Activated gamma-delta T cell (primary cell): ENCODE measurements at regions not wholly inside any gene's neighbourhood (a gene's known extent, or its start where the extent isn't known, plus 50 kb on each side); places are given as distances from the start of the nearest gene placed in this dataset.
A peak's percentile ranks its signal among the peaks of the same experiment; 100 is the strongest.
"Not testable (repeated sequence)": the region's sequence is repeated elsewhere in the genome, so short reads cannot be mapped to it uniquely, and the experiment has no call there.

Source experiments
- DNase-seq: peaks from one replicate; lab custom pipeline; 2025; lab: John Stamatoyannopoulos, UW

DNA sequence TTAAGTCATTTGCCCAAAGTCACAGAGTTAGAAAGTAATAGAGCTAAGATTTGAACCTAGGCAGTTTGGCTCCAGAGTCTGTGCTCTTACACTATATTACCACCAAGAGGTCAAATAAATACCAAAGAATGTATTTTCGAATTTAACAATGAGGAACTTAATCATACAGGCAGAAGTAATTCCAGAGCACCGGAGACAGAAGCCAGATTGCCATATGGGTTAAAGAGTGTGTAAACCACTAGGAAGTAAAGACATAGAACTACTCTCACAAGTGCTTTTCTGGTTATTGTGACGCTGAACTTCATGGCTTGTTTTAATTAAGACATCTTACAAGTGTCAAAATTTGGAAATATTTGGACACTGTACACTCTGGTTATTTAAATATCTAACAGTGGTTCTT lies 114.5 kb upstream of the NBPF19 start:
- DNase-seq = not testable (repeated sequence)

DNA sequence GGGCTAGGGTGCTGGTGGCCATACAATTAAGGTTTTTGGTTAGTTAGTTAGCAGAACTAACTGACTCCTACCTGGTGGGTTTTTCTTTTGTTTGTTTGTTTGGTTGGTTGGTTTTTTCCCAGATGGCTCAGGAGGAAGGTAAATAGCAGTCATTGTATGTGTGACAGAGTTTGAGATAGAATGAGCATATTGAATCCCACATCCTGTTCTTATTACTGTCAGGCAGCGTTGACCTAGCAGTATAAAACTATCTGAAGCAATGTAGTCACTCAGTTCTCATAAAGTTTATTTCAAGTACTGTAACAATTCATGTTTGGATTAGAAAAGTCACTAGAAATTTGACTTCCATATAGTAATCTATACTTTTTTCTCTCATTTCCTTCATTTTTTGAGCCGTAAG lies 113.5 kb upstream of the NBPF19 start:
- DNase-seq = not testable (repeated sequence)

DNA sequence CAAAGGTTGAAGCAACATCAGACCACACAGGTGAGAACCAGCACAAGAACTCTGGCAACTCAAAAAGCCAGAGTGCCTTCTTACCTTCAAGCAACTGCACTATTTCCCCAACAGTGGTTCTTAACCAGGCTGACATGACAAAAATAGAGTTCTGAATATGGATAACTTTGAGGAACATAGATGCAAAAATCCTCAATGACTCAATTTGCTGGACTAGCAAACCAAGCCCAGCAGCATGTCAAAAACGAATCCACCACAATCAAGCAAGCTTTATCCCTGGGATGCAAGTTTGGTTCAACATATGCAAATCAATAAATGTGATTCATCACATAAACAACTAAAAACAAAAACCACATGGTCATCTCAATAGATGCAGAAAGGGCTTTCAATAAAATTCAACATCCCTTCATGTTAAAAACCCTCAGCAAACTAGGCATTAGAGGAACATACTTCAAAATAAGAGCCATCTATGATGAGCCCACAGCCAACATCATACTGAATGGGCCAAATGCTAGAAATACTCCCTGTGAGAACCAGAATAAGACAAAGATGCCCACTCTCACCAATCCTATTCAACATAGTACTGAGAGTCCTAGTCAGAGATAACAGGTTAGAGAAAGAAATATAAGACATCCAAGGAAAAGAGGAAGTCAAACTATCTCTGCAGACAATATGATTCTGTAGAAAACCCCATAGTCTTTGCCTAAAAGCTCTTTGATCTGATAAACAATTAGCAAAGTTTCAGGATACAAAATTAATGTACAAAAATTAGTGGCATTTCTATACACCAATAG lies 110.5 kb upstream of the NBPF19 start:
- DNase-seq = not testable (repeated sequence)

DNA sequence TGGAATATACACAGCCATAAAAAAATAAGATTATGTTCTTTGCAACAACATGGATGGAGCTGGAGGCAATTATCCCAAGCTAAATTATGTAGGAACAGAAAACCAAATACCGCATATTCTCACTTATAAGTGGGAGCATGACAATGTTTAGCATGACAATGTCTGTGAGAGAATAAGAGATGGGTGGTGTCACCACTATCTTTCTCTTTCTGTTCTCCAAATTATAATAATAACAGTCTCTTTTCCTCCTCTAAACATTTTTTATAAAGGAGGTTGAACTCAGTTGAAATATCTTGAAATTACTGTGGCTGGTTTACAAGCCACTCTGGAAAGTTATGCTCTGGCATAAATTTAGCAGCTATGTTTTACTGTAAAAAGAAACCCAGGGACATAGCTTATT lies 108.4 kb upstream of the NBPF19 start:
- not testable (repeated sequence) for DNase-seq

DNA sequence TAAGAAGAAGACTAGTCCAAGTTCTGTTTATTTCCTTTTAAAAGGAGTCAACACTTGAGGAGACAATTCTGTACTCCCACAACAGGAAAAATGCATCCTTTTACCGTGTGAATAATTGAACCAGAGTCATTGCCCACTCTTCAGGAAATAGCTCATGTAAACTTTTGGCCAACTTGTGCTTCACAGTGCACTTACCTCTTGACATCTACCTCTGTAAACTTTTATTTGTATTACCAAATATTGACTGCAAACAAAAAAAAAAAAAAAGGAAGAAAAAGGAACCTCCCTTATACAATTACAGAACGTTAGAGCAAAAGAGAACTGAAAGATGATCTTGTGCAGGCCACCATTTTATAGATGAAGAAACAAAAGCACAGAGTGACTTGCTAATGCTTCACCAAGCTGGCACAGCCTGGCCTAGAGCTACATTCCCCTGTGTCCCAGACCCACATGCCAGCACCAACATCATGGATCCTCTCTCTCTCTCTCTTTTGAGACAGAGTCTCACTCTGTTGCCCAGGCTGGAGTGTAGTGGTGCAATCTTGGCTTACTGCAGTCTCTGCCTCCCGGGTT lies 107.3 kb upstream of the NBPF19 start:
- DNase-seq = not testable (repeated sequence)

DNA sequence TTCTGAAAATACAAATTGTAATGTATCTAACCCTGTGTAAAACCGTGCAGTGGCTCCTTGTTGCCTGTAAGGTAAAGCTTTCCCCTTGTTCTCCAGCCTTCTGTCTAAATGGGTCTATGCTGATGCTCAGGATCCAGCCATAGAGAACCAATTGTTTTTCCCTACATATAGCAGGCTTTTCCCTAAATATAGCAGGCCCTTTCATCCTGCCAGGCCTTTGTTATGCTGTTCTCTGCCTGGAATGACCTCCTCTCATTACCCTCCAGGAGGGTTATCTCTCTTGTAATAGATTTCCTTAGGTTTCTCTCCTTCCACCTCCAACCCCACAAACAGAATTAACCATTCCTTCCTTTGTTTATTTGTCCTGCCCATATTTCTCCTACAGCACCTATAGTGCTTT lies 106.5 kb upstream of the NBPF19 start:
- DNase-seq = not testable (repeated sequence)

DNA sequence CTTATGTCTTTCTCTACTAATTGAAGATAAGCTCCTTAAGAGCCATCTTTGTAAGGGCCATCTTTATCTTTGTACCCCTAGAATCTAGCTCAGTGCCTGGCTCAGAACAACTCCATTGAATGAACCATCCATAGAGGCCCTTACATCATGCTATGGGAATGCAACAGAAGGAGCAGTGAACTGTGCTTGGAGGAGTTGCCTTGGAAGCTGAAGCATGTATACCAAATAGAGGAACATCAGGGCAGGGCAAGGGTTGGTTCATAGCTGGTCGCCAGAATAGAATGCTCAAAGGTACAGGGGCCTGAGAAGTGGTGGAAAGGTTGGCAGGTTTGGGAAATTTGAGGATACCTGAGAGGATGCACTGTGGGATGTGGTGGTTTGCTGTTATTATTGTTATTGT lies 105.8 kb upstream of the NBPF19 start:
- not testable (repeated sequence) for DNase-seq

DNA sequence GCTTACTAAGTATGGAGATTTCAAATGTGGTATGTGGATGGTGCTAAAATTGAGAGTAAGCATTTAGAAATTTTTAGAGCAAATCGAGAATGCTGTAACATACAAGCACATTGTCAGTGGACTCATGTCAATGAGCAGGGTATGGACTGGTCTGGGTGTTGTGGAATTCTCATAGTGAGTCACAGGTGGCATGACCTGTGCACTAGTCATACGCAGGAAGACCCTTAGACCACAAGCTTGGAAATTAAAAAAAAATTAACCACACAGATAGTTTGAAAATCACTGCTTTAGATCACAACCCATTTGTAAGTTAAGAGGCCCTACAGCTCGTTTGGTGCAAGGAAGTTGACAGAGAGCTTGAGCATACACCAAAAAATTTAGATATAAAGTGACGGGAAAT lies 102.9 kb upstream of the NBPF19 start:
- not testable (repeated sequence) for DNase-seq

DNA sequence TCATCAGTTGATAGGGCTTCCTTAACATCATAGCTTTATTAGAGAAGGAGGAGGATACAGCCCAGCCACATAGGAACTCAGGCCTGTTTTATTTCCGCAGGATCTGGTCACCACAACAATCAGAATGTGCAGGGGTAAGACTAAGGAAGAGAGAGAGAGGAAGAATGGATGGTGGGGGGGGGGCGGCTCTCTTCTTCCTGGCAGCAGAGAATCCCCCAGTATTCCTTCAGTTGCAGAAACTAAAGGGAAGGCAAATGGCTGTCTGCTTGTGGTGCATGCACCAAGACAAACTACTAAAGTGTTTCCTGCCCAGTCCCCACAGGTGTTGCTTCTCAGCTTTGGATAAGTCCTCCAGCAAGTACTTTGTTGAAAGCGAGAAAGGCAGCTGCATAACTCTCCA lies 96.4 kb upstream of the NBPF19 start:
- not testable (repeated sequence) for DNase-seq

DNA sequence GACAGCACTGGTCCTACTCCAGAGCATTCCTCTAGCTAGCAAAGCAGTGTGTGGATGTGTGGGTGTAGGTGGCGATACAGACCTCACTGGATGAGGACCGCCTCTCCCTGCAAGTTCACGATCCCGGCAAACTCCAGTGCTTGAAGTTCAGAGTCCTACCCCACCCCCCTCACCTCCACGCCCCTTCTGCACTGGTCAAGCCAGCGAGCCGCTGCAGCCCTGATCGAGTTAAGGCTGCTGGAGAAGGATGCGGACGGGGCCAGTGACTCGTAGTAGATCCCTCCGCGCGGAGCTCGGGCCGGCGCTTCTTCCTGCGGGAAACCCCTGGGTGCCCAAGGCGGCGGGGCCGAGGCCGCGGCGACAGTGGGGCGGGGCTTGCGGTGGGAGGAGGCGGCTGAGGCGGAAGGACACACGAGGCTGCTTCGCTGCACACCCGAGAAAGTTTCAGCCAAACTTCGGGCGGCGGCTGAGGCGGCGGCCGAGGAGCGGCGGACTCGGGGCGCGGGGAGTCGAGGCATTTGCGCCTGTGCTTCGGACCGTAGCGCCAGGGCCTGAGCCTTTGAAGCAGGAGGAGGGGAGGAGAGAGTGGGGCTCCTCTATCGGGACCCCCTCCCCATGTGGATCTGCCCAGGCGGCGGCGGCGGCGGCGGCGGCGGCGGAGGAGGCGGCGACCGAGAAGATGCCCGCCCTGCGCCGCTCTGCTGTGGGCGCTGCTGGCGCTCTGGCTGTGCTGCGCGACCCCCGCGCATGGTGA lies 84.5 kb upstream of the NBPF19 start:
- peak; percentile 25 for DNase-seq

DNA sequence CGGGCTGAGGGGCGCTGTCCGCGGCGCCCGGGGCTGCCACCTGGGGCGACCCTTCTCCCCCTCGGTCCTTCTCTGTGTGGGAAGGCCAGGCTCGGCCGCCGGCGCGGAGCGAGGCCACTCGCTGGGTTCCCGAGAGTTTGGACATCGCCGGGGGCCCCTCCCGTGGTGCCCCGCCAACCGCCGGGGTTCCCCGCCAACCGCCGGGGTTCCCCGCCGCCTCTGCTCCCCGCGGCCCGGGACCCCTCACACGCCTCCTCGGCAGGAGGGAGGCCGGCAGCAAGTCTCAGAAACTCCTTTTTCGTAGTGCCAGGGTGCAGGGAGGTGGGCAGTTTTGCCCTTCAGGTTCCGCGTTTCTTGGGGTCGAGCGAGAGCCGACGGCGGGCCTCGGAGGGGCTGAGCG lies 83.9 kb upstream of the NBPF19 start:
- DNase-seq = not testable (repeated sequence)

DNA sequence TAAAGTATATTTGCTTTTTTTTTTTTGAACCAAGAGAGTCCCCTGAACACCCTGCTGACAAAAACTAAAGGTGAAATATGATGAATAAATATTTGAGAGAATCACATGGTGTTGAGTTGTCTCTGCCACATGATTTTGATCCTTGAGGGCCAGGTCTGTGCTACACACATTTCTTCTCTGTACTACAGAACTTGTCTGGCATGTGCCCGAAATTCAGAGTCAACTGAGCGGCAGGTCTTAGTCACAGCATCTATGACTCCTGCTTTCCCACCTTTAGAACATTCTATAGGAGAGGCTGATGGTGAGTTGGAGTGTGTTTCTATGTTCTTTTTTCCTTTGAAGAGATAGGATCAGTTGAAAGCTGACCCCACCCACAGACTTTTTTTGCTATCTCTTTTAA lies 79.0 kb upstream of the NBPF19 start:
- DNase-seq = not testable (repeated sequence)

DNA sequence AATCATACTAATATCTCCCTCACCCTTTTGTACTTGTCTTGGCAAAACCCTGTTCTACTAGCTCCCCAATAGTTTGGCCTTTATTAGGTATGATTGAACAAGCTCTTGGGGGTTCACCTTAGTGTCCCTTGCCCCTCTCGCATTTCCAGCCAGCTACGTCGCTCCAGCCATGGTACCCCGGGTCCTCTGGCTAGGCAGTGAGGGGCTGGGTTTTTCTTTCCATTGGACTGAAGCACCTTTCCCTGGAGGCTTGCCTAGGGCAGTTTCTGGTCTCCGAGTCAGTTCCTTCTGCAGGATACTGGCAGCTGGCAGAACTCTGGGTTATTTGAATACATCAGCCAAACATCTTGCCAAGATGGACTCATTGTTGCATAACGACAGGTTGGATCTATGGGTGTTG lies 76.3 kb upstream of the NBPF19 start:
- not testable (repeated sequence) for DNase-seq

DNA sequence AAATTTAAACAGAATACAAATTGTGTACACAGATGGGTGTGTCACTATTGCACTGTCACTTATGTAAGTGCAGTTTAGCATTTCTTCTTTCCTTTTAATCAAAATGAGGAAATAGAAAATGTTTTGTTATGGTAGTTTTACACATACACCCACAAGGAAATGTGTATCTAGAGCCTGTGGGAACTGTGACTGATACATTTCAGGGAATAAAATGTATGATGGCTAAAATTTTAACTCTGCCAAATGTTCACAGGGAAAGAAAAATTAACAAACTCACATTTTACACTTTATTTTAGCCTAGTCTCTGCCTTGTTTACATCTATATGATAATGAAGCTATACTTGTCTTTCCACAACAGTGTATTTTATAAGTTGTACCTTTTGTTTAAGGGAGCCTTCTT lies 66.4 kb upstream of the NBPF19 start:
- DNase-seq = not testable (repeated sequence)

DNA sequence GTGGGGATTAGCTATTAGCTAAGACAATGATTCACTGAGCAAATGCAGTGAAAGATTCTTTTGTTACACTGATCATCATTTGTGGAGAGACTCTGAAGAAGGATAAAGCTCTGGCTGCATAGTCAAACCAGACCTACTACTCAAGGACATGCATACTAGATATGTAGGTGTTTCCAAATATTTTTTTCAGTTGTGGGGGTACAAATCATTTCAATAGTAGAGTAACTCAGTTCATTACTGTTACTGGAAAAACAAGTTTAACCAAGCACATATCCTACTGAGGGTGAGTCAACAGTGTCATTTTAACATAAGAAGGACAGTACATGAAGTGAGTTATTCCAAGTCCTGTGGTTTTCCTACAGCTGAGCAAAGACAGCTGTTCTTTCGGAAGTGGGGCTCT lies 59.5 kb upstream of the NBPF19 start:
- DNase-seq = not testable (repeated sequence)

DNA sequence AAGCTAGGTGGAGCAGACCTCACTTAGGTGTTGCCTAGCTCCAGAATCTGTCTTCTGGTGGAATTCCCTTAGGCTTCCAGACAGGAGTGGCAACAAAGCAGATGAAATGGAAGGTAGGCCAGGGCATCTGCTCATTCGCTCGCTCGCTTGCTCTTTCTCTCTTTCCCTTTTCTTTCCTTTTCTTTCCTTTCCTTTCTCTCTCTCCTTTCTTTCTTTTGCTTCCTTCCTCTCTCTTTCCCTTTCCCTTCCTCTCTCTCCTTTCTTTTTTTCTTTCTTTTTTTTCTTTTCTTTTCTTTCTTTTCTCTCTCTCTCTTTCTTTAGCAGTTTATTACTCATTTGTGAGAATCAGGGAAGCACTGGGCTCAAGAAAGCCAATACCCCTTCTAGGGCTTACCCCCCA lies 56.1 kb upstream of the NBPF19 start:
- DNase-seq = not testable (repeated sequence)

DNA sequence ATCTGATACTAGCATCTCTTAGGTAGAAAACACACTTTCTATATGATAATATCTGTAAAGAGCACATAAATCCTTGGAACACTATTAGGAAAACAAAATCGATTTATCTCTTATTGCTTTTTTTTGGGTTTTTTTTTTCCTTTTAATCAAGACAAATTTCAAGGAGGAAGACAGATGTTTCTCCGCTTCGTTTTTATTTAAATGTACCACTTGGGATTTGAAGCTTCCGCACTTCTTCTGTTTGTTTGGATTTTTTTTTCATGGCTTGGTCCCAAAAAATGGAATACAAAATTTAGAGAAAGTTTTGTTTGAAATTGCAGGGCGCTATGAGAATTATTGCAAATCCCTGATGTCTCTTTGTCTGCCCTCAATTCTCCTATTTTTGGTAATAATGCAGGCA lies 51.7 kb upstream of the NBPF19 start:
- not testable (repeated sequence) for DNase-seq
